BLaER1 treated with 17β-estradiol and CSF1 and Interleukin-3, amounts not matched to agents 10 nM and 100 nM (cell line): ENCODE measurements at regions not wholly inside any gene's neighbourhood (a gene's known extent, or its start where the extent isn't known, plus 50 kb on each side); places are given as distances from the start of the nearest gene placed in this dataset.
"Not testable (repeated sequence)": the region's sequence is repeated elsewhere in the genome, so short reads cannot be mapped to it uniquely, and the experiment has no call there.

Experiments
- H3K27ac ChIP-seq, 11 experiments: shearing (Covaris generic); formaldehyde crosslinking; 2 replicates each; pipeline ENCODE4 v1.8.1; 2022
- H3K27me3 ChIP-seq, 11 experiments: shearing (Covaris generic); formaldehyde crosslinking; 2 replicates each; pipeline ENCODE4 v1.8.1; 2022
- H3K36me3 ChIP-seq, 11 experiments: shearing (Covaris generic); formaldehyde crosslinking; 2 replicates each; pipeline ENCODE4 v1.8.1; 2022
- H3K4me1 ChIP-seq, 10 experiments: shearing (Covaris generic); formaldehyde crosslinking; 2 replicates each; pipeline ENCODE4 v1.8.1; 2022
- H3K4me2 ChIP-seq, 11 experiments: shearing (Covaris generic); formaldehyde crosslinking; 2 replicates each; pipeline ENCODE4 v1.8.1; 2022
- H3K4me3 ChIP-seq, 10 experiments: shearing (Covaris generic); formaldehyde crosslinking; 2 replicates each; pipeline ENCODE4 v1.8.1; 2022
- H3K9ac ChIP-seq, 11 experiments: shearing (Covaris generic); formaldehyde crosslinking; 2 replicates each; pipeline ENCODE4 v1.8.1; 2022
- H3K9me3 ChIP-seq, 11 experiments: shearing (Covaris generic); formaldehyde crosslinking; replicated peaks in 1 of 11; 2 replicates each; pipeline ENCODE4 v1.8.1; 2022
- H4K20me1 ChIP-seq, 11 experiments: shearing (Covaris generic); formaldehyde crosslinking; 2 replicates each; pipeline ENCODE4 v1.8.1; 2022
- Cebpa-rat ChIP-seq, 11 experiments: shearing (Covaris generic); IDR thresholded peaks; 2 replicates each; pipeline ENCODE4 v1.8.1; 2022

DNA sequence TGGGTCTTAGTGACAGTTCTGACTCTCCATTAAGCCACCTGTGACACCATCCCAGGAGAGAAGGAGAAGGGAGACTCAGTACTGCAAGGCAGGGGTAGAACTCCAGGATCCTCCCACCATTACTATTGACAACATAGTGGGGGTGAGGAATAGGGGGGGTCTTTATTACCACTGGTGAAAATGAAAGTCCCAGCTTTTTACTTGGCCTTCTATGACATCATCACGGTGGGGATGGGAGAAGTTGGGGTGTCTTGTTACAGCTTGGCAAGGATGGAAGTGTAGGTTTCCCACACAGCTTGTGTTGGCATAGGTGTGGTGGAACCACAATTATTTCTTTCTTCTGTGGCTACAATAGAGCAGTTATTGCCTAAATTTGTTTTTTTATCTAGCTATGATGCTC, 203.9 kb upstream of the DTNA start:
- Histone ChIP-seq H3K9ac (no peak overlapping the region), H3K36me3 (no peaks in the 10 kb centered on the region), H3K9me3 (peaks cover 0 to 14% (median 5%) of the 10 kb centered on the region in 11 experiments; a peak in 7 of 22 replicates), H3K27me3 (no peaks in the 10 kb centered on the region), H3K4me1 (peaks cover 4 to 19% (median 14%) of the 10 kb centered on the region in 10 experiments; a peak in 16 of 20 replicates), H3K4me2 (no peak overlapping the region), H3K27ac (no peak overlapping the region), H3K4me3 (no peak overlapping the region), H4K20me1 (peaks cover 0 to 26% (median 0%) of the 10 kb centered on the region in 11 experiments; a peak in 3 of 22 replicates)
- no peak for TF ChIP-seq Cebpa-rat (IDR thresholded peaks at IDR 0.05)

DNA sequence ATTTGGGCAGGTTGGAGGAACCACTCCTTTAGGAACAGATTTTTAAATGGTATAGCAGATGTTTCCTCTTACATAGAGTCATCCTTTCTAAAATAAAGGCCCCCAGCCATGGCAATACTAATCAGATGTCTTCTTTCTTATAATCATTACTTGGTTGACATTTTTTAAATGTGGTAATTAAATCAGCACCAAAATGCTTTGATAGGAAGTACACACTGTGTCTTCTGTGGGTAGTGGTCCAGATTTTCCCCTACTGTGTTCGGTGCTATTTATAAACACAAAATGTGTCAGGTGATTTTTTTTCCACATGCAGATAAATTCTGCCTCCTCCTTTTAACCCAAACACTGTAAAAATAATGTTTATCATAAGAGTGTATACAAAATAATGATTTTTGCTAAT, 200.9 kb upstream of the DTNA start:
- H4K20me1 ChIP-seq: peaks cover 0 to 26% (median 0%) of the 10 kb centered on the region in 11 experiments; a peak in 3 of 22 replicates
- no peak overlapping the region for H3K27ac ChIP-seq
- H3K4me3 ChIP-seq: no peak overlapping the region
- H3K4me1 ChIP-seq: peaks cover 4 to 19% (median 14%) of the 10 kb centered on the region in 10 experiments; a peak in 16 of 20 replicates
- H3K9ac ChIP-seq: no peak overlapping the region
- H3K27me3 ChIP-seq: no peaks in the 10 kb centered on the region
- H3K9me3 ChIP-seq: peaks cover 0 to 8% (median 0%) of the 10 kb centered on the region in 11 experiments; a peak in 3 of 22 replicates
- H3K36me3 ChIP-seq: 0 out of 22 replicates have a peak, but pooled peaks cover 0 to 10% (median 0%) of the 10 kb centered on the region in 11 experiments
- TF ChIP-seq Cebpa-rat (IDR thresholded peaks at IDR 0.05): no peak
- peak overlapping the region; percentile 1 to 45 (median 38); a peak in 14 of 22 replicates for H3K4me2 ChIP-seq

DNA sequence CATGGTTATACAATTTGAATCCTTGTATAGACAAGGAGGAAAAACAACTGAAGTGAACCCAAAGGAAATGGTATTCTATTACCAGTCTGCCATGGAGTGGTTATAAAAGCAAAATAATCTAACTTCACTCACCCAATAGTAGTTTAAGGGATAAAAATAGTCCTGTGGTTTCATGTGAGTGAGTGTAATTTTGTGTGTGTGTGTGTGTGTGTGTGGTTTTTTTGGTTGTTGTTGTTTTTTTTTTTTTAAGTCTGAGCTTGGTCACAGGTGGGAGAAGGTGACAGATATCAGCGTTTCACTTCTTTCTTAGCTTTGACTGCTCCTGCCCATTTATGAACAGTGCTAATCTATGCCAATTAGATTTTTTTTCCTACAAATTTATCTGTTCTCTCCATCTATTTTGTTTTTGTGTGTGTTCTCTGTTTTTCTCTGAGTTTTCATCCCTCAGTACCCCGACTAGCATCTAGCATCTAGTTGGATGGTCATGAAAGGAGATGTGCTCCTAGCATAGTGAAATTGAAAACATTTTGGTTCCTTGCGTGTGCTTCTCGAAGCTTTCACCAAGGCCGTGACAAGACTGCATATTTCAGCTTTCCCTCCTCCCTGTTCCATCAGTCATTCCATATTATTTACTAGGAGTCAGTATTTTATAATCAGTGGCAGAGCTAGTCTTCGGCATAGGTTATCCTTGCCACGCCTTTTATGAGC, 200.1 kb upstream of the DTNA start:
- peaks cover 0 to 10% (median 0%) of the 10 kb centered on the region in 11 experiments; a peak in 1 of 22 replicates for H3K36me3 ChIP-seq
- H3K9me3 ChIP-seq: peaks cover 0 to 17% (median 6%) of the 10 kb centered on the region in 11 experiments; a peak in 12 of 22 replicates
- H4K20me1 ChIP-seq: peaks cover 0 to 26% (median 0%) of the 10 kb centered on the region in 11 experiments; a peak in 3 of 22 replicates
- H3K9ac ChIP-seq: no peak overlapping the region
- H3K27ac ChIP-seq: no peak overlapping the region
- no peak for TF ChIP-seq Cebpa-rat (IDR thresholded peaks at IDR 0.05)
- peak overlapping the region in 10 of 11 experiments; percentile 1 to 45 (median 21); a peak in 11 of 22 replicates for H3K4me2 ChIP-seq
- H3K4me1 ChIP-seq: peaks cover 4 to 19% (median 14%) of the 10 kb centered on the region in 10 experiments; a peak in 16 of 20 replicates
- H3K4me3 ChIP-seq: no peak overlapping the region
- no peaks in the 10 kb centered on the region for H3K27me3 ChIP-seq

DNA sequence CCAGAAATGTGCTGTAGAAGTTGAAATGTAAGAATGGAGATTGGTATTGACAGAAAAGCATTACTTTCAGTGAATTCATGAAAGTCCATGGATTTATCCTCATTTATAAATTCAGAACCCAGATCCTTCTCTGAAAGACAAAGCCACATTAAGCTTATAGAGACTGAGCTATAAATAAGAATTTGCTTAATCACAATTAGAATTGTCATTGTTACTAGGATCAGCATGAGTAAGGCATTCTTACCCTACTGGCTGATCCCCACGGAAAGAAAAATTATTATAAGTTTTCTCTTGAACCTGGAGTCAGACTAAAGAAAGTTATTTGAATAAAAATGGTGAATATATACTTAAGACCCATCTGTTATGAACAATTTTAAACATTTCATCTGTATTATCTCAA, 199.2 kb upstream of the DTNA start:
- Histone ChIP-seq H3K27ac (no peak overlapping the region), H3K9me3 (peaks cover 5 to 26% (median 15%) of the 10 kb centered on the region in 11 experiments), H3K27me3 (no peaks in the 10 kb centered on the region), H3K36me3 (peaks cover 0 to 18% (median 0%) of the 10 kb centered on the region in 11 experiments; a peak in 3 of 22 replicates), H4K20me1 (peaks cover 0 to 23% (median 0%) of the 10 kb centered on the region in 11 experiments; a peak in 3 of 22 replicates), H3K4me2 (no peak overlapping the region), H3K9ac (no peak overlapping the region), H3K4me1 (peaks cover 4 to 19% (median 14%) of the 10 kb centered on the region in 10 experiments; a peak in 16 of 20 replicates), H3K4me3 (no peak overlapping the region)
- no peak for TF ChIP-seq Cebpa-rat (IDR thresholded peaks at IDR 0.05)

- peaks cover 0 to 18% (median 0%) of the 10 kb centered on the region in 11 experiments; a peak in 2 of 22 replicates for H4K20me1 ChIP-seq
- H3K27me3 ChIP-seq: no peaks in the 10 kb centered on the region
- no peak for TF ChIP-seq Cebpa-rat (IDR thresholded peaks at IDR 0.05)
- peaks cover 0 to 22% (median 0%) of the 10 kb centered on the region in 11 experiments; a peak in 3 of 22 replicates for H3K36me3 ChIP-seq
- no peak overlapping the region for H3K27ac ChIP-seq
- H3K9ac ChIP-seq: no peak overlapping the region
- H3K4me2 ChIP-seq: no peak overlapping the region
- no peak overlapping the region for H3K4me3 ChIP-seq
- H3K4me1 ChIP-seq: peaks cover 4 to 19% (median 14%) of the 10 kb centered on the region in 10 experiments; a peak in 16 of 20 replicates
- H3K9me3 ChIP-seq: peaks cover 10 to 31% (median 19%) of the 10 kb centered on the region in 11 experiments
Measured at GRCh38 chr18:34511435-34511834, 198.7 kb upstream of the DTNA start.

- no peak overlapping the region for H3K4me2 ChIP-seq
- peaks cover 0 to 22% (median 0%) of the 10 kb centered on the region in 11 experiments; a peak in 3 of 22 replicates for H3K36me3 ChIP-seq
- H3K4me3 ChIP-seq: no peak overlapping the region
- no peak for TF ChIP-seq Cebpa-rat (IDR thresholded peaks at IDR 0.05)
- peaks cover 4 to 19% (median 14%) of the 10 kb centered on the region in 10 experiments; a peak in 16 of 20 replicates for H3K4me1 ChIP-seq
- no peak overlapping the region for H3K27ac ChIP-seq
- peaks cover 0 to 14% (median 0%) of the 10 kb centered on the region in 11 experiments; a peak in 1 of 22 replicates for H4K20me1 ChIP-seq
- H3K9ac ChIP-seq: no peak overlapping the region
- no peaks in the 10 kb centered on the region for H3K27me3 ChIP-seq
- H3K9me3 ChIP-seq: peaks cover 13 to 34% (median 23%) of the 10 kb centered on the region in 11 experiments
Measured at GRCh38 chr18:34511879-34512278, 198.2 kb upstream of the DTNA start.

DNA sequence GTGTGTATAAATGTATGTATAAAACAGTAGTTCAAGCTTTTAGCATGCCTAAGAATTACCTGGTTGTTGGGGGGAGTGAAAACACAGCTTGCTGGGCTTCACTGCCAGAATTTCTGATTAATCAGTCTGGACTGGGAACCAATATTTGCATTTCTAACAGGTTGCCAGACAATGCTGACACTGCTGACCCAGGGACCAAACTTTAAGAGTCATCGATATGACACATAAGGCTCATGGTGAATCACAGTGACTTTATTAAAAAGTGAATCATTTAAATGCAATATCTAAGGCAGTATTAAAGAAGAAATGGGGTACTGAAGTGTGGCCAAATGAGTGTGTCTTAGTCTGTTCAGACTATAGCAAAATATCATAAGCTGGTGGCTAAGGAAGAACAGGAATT, 195.9 kb upstream of the DTNA start:
- peaks cover 0 to 12% (median 0%) of the 10 kb centered on the region in 11 experiments; a peak in 1 of 22 replicates for H4K20me1 ChIP-seq
- no peak overlapping the region for H3K9ac ChIP-seq
- H3K4me2 ChIP-seq: no peak overlapping the region
- peaks cover 13 to 36% (median 25%) of the 10 kb centered on the region in 11 experiments for H3K9me3 ChIP-seq
- TF ChIP-seq Cebpa-rat (IDR thresholded peaks at IDR 0.05): no peak
- H3K4me3 ChIP-seq: no peak overlapping the region
- H3K27me3 ChIP-seq: no peaks in the 10 kb centered on the region
- H3K4me1 ChIP-seq: peaks cover 4 to 12% (median 9%) of the 10 kb centered on the region in 10 experiments; a peak in 16 of 20 replicates
- H3K27ac ChIP-seq: no peak overlapping the region
- peaks cover 0 to 22% (median 0%) of the 10 kb centered on the region in 11 experiments; a peak in 3 of 22 replicates for H3K36me3 ChIP-seq

GRCh38 chr18:34514957-34515356, 195.1 kb upstream of the DTNA start:
- no peak for TF ChIP-seq Cebpa-rat (IDR thresholded peaks at IDR 0.05)
- Histone ChIP-seq H3K27me3 (no peaks in the 10 kb centered on the region), H3K27ac (no peak overlapping the region), H3K36me3 (peaks cover 0 to 22% (median 0%) of the 10 kb centered on the region in 11 experiments; a peak in 3 of 22 replicates), H3K4me1 (peaks cover under 1 to 5% (median 2%) of the 10 kb centered on the region in 10 experiments; a peak in 13 of 20 replicates), H3K4me2 (no peak overlapping the region), H3K4me3 (no peak overlapping the region), H4K20me1 (peaks cover 0 to 17% (median 0%) of the 10 kb centered on the region in 11 experiments; a peak in 2 of 22 replicates), H3K9ac (no peak overlapping the region), H3K9me3 (peaks cover 13 to 36% (median 25%) of the 10 kb centered on the region in 11 experiments)

DNA sequence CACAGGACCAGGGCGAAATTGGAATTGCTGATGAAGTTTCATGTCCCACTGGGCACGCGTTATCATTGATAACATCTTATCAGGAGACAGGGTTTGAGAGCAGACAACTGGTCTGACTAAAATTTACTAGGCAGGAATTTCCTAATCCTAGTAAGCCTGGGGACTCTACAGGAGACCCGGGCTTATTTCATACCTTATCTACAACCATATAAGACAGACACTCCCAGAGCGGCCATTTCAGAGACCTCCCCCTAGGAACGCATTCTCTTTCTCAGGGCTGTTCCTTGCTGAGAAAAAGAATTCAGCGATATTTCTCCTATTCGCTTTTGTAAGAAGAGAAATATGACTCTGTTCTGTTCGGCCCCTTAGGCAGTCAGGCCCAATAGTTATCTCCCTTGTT, 193.7 kb upstream of the DTNA start:
- Histone ChIP-seq H3K36me3 (peaks cover 0 to 22% (median 0%) of the 10 kb centered on the region in 11 experiments; a peak in 3 of 22 replicates), H3K9me3 (peaks cover 13 to 36% (median 25%) of the 10 kb centered on the region in 11 experiments), H4K20me1 (peaks cover 0 to 14% (median 2%) of the 10 kb centered on the region in 11 experiments; a peak in 5 of 22 replicates)
- not testable (repeated sequence) for H3K4me1 ChIP-seq, H3K27me3 ChIP-seq, H3K4me3 ChIP-seq, H3K27ac ChIP-seq, H3K4me2 ChIP-seq, H3K9ac ChIP-seq

DNA sequence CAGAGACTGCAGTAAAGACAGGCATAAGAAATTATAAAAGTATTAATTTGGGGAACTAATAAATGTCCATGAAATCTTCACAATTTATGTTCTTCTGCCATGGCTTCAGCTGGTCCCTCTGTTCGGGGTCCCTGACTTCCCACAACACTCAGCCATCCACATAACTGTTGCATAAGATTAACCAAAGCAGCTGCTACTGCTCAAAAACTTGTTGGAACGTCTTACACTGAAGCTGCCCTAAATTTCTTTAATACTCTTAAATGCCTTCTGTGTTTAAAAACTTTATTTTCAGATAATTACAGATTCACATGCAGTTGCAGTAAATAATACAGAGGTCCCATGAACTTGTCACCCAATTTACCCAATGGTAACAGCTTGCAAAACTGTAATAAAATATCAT, 193.1 kb upstream of the DTNA start:
- not testable (repeated sequence) for H3K27me3 ChIP-seq, H3K4me2 ChIP-seq, H3K27ac ChIP-seq, H3K4me1 ChIP-seq, H3K4me3 ChIP-seq, H3K9ac ChIP-seq
- H3K9me3 ChIP-seq: peaks cover 13 to 36% (median 25%) of the 10 kb centered on the region in 11 experiments
- H4K20me1 ChIP-seq: peaks cover 0 to 20% (median 5%) of the 10 kb centered on the region in 11 experiments; a peak in 5 of 22 replicates
- H3K36me3 ChIP-seq: peaks cover 0 to 22% (median 0%) of the 10 kb centered on the region in 11 experiments; a peak in 3 of 22 replicates
